ENCODE measurements at regions not wholly inside any gene's neighbourhood (a gene's known extent, or its start where the extent isn't known, plus 50 kb on each side); places are given as distances from the start of the nearest gene placed in this dataset.

DNA sequence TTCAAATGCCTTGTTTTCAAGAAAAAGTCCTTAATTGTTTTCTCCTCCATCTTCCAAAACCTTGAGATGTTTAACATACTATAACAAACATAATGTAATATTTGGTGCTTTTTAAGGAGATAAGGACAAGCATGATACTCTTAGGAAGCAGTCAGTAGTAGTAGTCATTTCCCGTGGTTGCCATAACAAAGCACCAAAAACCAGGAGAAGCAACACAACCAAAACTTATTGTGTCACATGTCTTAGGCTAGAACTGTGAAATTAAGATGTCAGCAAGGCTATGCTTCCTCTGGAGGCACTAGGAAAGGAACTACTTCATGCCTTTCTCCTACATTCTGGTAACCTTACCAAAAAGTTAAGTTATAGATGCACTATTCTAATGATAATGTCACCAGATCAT lies 106.8 kb downstream of the MBL2 start:
- Histone ChIP-seq H2BK5ac (ENCODE audit: low read depth, low read length, poor library complexity, severe bottlenecking) (no peak overlapping the region), H3K23ac (ENCODE audit: low read length in 2 of 2) (no peak overlapping the region), H2BK15ac (ENCODE audit: low read depth, poor library complexity, severe bottlenecking) (no peak overlapping the region), H2BK12ac (ENCODE audit: low read length in 2 of 2) (no peak overlapping the region), H3K9me3 (ENCODE audit: control insufficient read depth, low read length) (peaks cover 23% of the 10 kb centered on the region), H3K14ac (ENCODE audit: low read length in 2 of 2) (no peak overlapping the region), H4K91ac (ENCODE audit: low read length) (no peak overlapping the region), H2AK5ac (ENCODE audit: low read length, severe bottlenecking) (no peak overlapping the region), H3K4me3 (ENCODE audit: insufficient read depth in 1 of 2, low read depth in 1 of 2, low read length in 2 of 2) (no peak overlapping the region), H3K4me2 (ENCODE audit: low read length, poor library complexity, severe bottlenecking) (no peak overlapping the region), H2AFZ (ENCODE audit: low read depth, low read length) (no peak overlapping the region), H3K18ac (ENCODE audit: low read depth in 1 of 2, low read length in 2 of 2) (no peak overlapping the region), H3K36me3 (ENCODE audit: control insufficient read depth in 1 of 2, insufficient read depth in 2 of 2, low read depth in 1 of 2, low read length in 2 of 2) (no peaks in the 10 kb centered on the region), H3K4me1 (ENCODE audit: control insufficient read depth, insufficient read depth, low read depth, low read length) (no peaks in the 10 kb centered on the region), H3K9ac (ENCODE audit: low read length) (no peak overlapping the region), H3K4ac (ENCODE audit: low read depth in 1 of 2, low read length in 2 of 2) (no peak overlapping the region), H3K27me3 (ENCODE audit: control insufficient read depth in 1 of 2, insufficient read depth in 1 of 2, low read length in 2 of 2) (peaks cover 0 to 3% of the 10 kb centered on the region in 2 experiments), H2BK120ac (ENCODE audit: low read depth, low read length) (no peak overlapping the region), H3K79me1 (replicated peaks; ENCODE audit: low read length, poor library complexity, severe bottlenecking) (no peaks in the 10 kb centered on the region), H4K8ac (ENCODE audit: low read length) (no peak overlapping the region), H3K27ac (ENCODE audit: low read length, poor library complexity, severe bottlenecking) (no peak overlapping the region)
- no peak for DNase-seq
- no CpG with 5 or more reads among the region's 1 CpG for WGBS

DNA sequence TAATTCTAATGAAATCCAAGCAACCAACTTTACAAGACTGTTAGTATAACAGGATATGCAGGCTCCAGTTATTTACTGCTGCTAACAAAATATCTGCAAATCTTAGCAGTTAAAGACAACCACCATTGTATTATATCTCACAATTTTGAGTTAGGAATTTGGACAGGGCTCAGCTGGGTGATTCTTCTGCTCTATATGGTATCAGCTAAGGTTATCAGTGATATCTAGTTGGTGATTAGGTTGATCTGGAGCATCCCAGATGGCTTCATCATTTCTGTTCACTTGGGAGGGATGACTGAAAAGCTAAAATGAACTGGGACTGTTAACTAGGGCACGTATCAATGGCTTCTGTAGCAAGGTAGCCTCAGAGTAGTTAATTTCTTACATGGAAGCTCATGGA lies 105.7 kb downstream of the MBL2 start:
- Histone ChIP-seq H3K4ac (ENCODE audit: low read depth in 1 of 2, low read length in 2 of 2) (no peak overlapping the region), H2AFZ (ENCODE audit: low read depth, low read length) (no peak overlapping the region)

DNA sequence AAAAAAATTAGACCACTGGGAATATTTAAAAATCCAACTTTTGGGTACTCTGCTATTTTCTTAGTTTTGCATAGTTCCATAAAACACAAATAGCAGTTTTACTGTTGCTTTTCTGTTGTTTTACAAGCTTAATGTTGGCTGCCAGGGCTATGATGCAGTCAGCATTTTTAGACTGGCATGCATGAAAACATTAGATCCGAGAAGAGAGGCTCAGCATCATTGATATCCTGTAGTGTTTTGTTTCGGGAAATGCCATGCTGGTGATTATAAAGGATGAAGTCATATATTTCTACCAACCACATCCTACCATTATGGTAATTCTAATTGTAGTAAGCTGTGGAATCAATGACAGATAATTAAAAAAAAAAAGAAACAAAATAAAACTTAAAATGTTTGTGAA lies 104.6 kb downstream of the MBL2 start:
- Histone ChIP-seq H3K23ac (ENCODE audit: low read length in 2 of 2) (no peak overlapping the region), H3K4ac (ENCODE audit: low read depth in 1 of 2, low read length in 2 of 2) (no peak overlapping the region), H2BK15ac (ENCODE audit: low read depth, poor library complexity, severe bottlenecking) (no peak overlapping the region), H2BK12ac (ENCODE audit: low read length in 2 of 2) (no peak overlapping the region), H4K91ac (ENCODE audit: low read length) (no peak overlapping the region), H3K4me2 (ENCODE audit: low read length, poor library complexity, severe bottlenecking) (no peak overlapping the region), H3K4me1 (ENCODE audit: control insufficient read depth, insufficient read depth, low read depth, low read length) (no peaks in the 10 kb centered on the region), H2AFZ (ENCODE audit: low read depth, low read length) (no peak overlapping the region), H3K36me3 (ENCODE audit: control insufficient read depth in 1 of 2, insufficient read depth in 2 of 2, low read depth in 1 of 2, low read length in 2 of 2) (no peaks in the 10 kb centered on the region), H3K4me3 (ENCODE audit: insufficient read depth in 1 of 2, low read depth in 1 of 2, low read length in 2 of 2) (no peak overlapping the region), H3K27me3 (ENCODE audit: control insufficient read depth in 1 of 2, insufficient read depth in 1 of 2, low read length in 2 of 2) (no peaks in the 10 kb centered on the region), H3K79me1 (replicated peaks; ENCODE audit: low read length, poor library complexity, severe bottlenecking) (no peaks in the 10 kb centered on the region), H2AK5ac (ENCODE audit: low read length, severe bottlenecking) (no peak overlapping the region), H3K14ac (ENCODE audit: low read length in 2 of 2) (no peak overlapping the region), H4K8ac (ENCODE audit: low read length) (no peak overlapping the region), H3K27ac (ENCODE audit: low read length, poor library complexity, severe bottlenecking) (no peak overlapping the region), H3K9me3 (ENCODE audit: control insufficient read depth, low read length) (peaks cover 23% of the 10 kb centered on the region), H2BK120ac (ENCODE audit: low read depth, low read length) (no peak overlapping the region), H2BK5ac (ENCODE audit: low read depth, low read length, poor library complexity, severe bottlenecking) (no peak overlapping the region), H3K9ac (ENCODE audit: low read length) (no peak overlapping the region), H3K18ac (ENCODE audit: low read depth in 1 of 2, low read length in 2 of 2) (no peak overlapping the region)
- no peak for DNase-seq
- WGBS, result no CpG with 5 or more reads among the region's 2 CpGs

More for the DNA sequence above, 105.7 kb downstream of the MBL2 start:
- 63% methylated on average over 1 of the region's 1 CpG for WGBS
- Histone ChIP-seq H2BK120ac (ENCODE audit: low read depth, low read length) (no peak overlapping the region), H2BK12ac (ENCODE audit: low read length in 2 of 2) (no peak overlapping the region), H3K23ac (ENCODE audit: low read length in 2 of 2) (no peak overlapping the region), H3K14ac (ENCODE audit: low read length in 2 of 2) (no peak overlapping the region), H3K4me3 (ENCODE audit: insufficient read depth in 1 of 2, low read depth in 1 of 2, low read length in 2 of 2) (no peak overlapping the region), H3K4me1 (ENCODE audit: control insufficient read depth, insufficient read depth, low read depth, low read length) (no peaks in the 10 kb centered on the region), H3K18ac (ENCODE audit: low read depth in 1 of 2, low read length in 2 of 2) (no peak overlapping the region), H4K8ac (ENCODE audit: low read length) (no peak overlapping the region), H3K27ac (ENCODE audit: low read length, poor library complexity, severe bottlenecking) (no peak overlapping the region), H3K9me3 (ENCODE audit: control insufficient read depth, low read length) (peaks cover 23% of the 10 kb centered on the region), H4K91ac (ENCODE audit: low read length) (no peak overlapping the region), H2BK15ac (ENCODE audit: low read depth, poor library complexity, severe bottlenecking) (no peak overlapping the region), H3K79me1 (replicated peaks; ENCODE audit: low read length, poor library complexity, severe bottlenecking) (no peaks in the 10 kb centered on the region), H2BK5ac (ENCODE audit: low read depth, low read length, poor library complexity, severe bottlenecking) (no peak overlapping the region), H3K36me3 (ENCODE audit: control insufficient read depth in 1 of 2, insufficient read depth in 2 of 2, low read depth in 1 of 2, low read length in 2 of 2) (no peaks in the 10 kb centered on the region), H3K4me2 (ENCODE audit: low read length, poor library complexity, severe bottlenecking) (no peak overlapping the region), H2AK5ac (ENCODE audit: low read length, severe bottlenecking) (no peak overlapping the region), H3K9ac (ENCODE audit: low read length) (no peak overlapping the region), H3K27me3 (ENCODE audit: control insufficient read depth in 1 of 2, insufficient read depth in 1 of 2, low read length in 2 of 2) (peaks cover 0 to 3% of the 10 kb centered on the region in 2 experiments)
- DNase-seq, result no peak

DNA sequence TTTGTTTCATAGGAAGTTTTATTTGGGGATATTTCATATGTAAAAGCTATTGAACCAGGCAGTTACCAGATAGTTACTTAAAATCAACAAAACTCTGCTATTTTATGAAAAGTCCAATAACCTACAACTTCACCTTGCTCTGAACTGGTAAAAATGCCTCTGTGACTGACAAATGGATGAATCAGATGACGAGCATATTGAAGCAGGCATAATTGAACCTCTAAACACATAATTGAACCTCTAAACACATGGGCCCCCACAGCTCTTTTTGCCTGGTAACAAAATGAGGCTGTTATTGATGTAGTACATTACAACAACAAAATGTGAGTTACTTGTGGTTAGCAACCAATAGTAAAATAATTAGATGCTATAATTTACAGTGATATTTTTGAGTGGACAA lies 99.7 kb downstream of the MBL2 start:
- no peak for DNase-seq
- Histone ChIP-seq H3K79me1 (replicated peaks; ENCODE audit: low read length, poor library complexity, severe bottlenecking) (no peaks in the 10 kb centered on the region), H2AFZ (ENCODE audit: low read depth, low read length) (no peak overlapping the region), H3K36me3 (ENCODE audit: control insufficient read depth in 1 of 2, insufficient read depth in 2 of 2, low read depth in 1 of 2, low read length in 2 of 2) (no peaks in the 10 kb centered on the region), H2AK5ac (ENCODE audit: low read length, severe bottlenecking) (no peak overlapping the region), H3K4me2 (ENCODE audit: low read length, poor library complexity, severe bottlenecking) (no peak overlapping the region), H3K14ac (ENCODE audit: low read length in 2 of 2) (no peak overlapping the region), H3K4me3 (ENCODE audit: insufficient read depth in 1 of 2, low read depth in 1 of 2, low read length in 2 of 2) (no peak overlapping the region), H2BK120ac (ENCODE audit: low read depth, low read length) (no peak overlapping the region), H3K4ac (ENCODE audit: low read depth in 1 of 2, low read length in 2 of 2) (no peak overlapping the region), H3K9ac (ENCODE audit: low read length) (no peak overlapping the region), H4K8ac (ENCODE audit: low read length) (no peak overlapping the region), H3K27me3 (ENCODE audit: control insufficient read depth in 1 of 2, insufficient read depth in 1 of 2, low read length in 2 of 2) (no peaks in the 10 kb centered on the region), H4K91ac (ENCODE audit: low read length) (no peak overlapping the region), H2BK5ac (ENCODE audit: low read depth, low read length, poor library complexity, severe bottlenecking) (no peak overlapping the region), H3K9me3 (ENCODE audit: control insufficient read depth, low read length) (no peaks in the 10 kb centered on the region), H2BK15ac (ENCODE audit: low read depth, poor library complexity, severe bottlenecking) (no peak overlapping the region), H3K4me1 (ENCODE audit: control insufficient read depth, insufficient read depth, low read depth, low read length) (no peaks in the 10 kb centered on the region), H3K23ac (ENCODE audit: low read length in 2 of 2) (no peak overlapping the region), H3K18ac (ENCODE audit: low read depth in 1 of 2, low read length in 2 of 2) (no peak overlapping the region), H3K27ac (ENCODE audit: low read length, poor library complexity, severe bottlenecking) (no peak overlapping the region), H2BK12ac (ENCODE audit: low read length in 2 of 2) (no peak overlapping the region)
- WGBS, result no CpG with 5 or more reads among the region's 1 CpG

Measured in mesenchymal stem cell (in vitro differentiated cells and primary cell).